ENCODE measurements at regions not wholly inside any gene's neighbourhood (a gene's known extent, or its start where the extent isn't known, plus 50 kb on each side); places are given as distances from the start of the nearest gene placed in this dataset.

DNA sequence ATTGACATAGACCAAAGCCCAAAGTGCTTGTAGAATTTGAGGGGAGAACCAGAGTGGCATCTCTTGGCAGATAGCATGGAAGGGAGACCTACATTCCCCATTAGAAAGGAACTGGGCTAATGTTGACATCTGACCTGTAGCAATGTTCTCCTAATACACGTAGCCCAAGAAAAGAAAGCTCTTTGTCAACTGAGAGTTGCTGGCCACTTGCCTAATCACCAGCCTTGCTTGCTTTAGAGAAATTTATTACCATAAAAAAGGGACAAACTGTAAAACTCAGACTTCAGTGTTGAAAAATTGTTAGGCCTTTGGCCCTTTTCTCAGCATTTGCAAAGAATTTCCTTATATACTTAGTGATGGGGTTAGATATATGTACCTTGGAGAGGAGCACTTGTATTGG, 777.5 kb downstream of the MAFB start:
- DNase-seq (ENCODE audit: low spot score): no peak

DNA sequence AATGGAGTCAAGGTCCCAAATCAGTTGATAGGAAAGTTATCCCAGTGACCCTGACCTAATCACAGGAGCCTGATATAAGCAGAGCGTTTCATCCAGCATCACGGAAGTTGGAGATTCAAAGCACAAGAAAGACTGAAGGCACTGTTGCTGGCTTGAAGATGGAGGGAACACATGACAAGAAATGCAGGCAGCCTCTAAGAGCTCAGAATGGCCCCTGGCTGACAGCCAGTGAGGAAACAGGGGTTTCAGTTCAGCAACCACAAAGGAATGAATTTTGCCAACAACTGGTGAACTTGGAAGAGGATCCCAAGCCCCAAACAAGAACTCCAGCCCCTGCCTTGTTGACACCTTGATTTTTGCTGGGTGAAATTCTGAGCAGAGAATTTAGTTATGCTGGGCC, 778.5 kb downstream of the MAFB start:
- peak; percentile 50 for DNase-seq (ENCODE audit: low spot score)

DNA sequence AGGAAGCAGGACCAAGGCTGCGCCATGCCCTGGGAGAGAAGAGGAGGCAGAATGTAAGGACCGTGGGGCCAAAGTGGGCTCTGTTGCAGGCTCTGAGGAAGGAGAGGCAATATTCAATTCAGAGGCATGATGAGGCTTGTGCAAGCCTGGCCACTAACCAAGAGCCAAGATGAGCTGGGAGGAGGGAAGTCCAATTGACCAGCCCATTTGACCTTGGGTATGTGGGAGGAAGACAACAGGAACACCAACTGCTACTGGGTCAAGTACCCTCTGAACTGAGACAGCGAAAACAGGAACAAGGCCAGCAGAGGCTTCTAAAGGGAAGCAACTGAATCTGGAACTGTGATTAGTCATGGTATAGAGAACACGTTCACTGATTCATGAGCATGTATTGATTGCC, 779.6 kb downstream of the MAFB start:
- DNase-seq (ENCODE audit: low spot score): peak; percentile 61

DNA sequence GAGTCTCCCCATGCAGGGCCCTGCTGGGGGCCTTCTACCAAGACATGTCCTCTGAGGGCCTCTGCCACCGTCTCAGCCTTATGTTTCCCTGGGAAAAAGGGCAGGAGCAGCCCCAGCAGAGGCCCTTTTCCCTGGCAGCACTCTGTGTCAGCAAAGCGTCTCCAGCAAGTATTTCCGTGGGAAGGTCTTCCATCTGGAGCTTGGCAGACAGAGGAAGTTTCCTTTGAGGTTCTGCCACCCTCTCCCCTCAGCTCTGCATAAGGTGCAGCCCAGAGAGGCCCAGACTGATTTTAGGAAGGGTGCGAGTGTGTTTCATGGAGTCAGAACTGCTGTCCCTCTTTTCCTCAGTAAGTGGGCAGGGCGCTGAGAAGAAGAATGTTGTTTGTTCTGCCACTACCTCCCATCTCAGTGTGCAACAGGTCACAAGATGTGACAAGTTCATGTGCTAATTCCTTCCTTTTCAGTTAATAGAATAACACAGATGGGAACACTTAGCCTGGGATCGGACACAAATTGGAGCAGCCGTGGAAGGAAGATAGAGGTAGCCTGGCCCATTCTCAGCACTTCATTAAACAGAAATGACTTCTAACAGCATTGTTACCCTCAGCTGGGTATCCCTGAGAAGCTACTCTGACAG, 784.4 kb downstream of the MAFB start:
- no peak for DNase-seq (ENCODE audit: low spot score)

DNA sequence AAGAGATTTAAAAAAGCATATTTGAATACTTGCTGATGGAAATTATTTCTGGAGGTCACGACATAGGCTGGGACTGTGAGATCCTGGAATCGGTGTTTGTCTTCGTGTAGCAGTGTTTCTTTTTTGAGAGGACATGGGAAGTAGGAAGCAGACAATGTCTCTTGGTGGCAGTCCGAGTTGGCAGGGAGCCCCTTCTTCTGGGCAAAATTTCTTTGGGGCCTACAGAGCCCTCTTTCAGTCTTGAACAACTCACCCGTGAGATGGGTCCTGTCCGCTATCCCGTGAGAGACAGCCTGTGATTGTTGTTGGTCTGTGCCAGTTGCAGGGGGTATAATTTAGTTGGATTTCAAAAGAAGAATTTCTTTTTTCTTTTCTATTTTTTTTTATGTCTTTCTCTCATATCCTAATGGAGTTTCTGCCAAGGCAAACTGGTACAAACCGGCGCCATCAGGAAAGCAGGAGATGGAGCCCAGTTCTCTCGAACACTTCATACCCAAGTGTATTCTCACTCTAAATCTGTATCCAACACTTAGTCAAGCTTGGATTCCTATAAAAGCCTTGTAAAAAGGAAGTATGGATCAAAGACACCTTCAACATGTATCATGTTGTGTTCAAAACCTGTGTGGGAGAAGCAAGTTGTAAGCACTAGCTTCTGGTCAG, 785.1 kb downstream of the MAFB start:
- peak; percentile 50 for DNase-seq (ENCODE audit: low spot score)

DNA sequence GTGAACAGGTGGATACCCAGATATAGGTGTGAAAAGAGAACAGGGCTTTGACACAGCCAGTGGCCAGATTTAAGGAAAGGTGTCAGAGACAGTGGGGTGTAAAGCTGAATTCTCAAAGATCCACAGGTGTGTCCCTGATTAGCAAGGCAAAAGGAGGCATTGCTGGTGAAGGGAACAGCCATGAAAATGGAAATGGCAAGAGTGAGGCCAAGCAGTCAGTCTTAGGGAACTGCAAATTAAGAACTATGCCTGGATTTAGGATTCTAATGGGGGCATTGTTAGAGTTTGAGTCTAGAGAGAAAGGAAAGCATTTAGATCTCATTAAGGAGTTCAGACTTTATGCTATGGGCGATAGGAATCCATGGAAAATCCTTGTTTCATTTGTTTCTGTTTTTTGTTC, 789.2 kb downstream of the MAFB start:
- no peak for DNase-seq (ENCODE audit: low spot score)

DNA sequence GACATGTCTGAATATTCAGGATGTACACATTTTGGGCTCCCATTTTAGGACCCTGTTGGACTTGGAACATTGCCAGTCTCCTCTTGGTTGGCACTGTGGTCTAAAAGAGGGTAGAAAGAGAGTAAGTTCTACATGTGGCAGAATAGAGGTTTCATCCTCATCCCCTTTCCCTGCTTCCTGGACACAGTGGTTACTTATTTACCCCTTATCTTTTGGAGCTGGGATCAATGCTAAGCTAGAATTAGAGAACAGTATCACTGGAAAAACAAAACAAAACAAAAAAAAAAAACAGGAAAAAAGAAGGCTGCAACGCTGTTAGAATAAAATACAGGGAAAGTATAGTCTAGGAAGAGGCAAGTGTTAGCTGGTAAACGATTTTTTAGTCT, 790.6 kb downstream of the MAFB start:
- no peak for DNase-seq (ENCODE audit: low spot score)

DNA sequence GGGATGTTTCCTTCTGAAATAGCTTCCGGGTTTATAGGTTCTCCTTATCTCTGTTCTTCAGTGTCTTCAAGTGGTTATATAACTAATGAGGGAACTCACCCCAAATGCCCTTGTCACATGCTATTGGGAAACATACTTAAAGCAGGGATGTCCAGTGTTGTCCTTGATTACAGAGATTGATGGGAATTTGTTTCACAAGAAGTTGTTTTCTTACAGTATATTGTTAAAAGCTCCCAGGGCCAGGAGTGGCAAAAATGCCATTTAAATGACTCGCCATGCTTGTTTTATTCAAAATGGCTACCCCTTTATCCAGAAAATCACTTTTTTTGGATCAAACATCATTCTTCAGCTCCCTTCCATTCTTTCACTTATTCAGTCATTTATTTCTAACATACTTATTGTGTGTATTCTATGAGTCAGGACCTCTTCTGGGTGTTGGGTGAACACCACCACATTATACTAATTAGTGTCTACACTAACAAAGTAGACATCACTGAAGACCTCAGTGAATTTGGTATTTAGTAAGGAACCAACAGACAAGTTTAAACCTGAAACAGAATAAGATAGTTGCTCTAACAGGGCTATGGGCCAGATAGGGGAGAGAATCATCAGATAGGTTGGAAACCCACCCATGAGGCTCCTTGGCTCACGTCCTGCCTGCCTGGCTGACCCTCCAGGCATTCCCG, 791.1 kb downstream of the MAFB start:
- DNase-seq (ENCODE audit: low spot score): no peak

DNA sequence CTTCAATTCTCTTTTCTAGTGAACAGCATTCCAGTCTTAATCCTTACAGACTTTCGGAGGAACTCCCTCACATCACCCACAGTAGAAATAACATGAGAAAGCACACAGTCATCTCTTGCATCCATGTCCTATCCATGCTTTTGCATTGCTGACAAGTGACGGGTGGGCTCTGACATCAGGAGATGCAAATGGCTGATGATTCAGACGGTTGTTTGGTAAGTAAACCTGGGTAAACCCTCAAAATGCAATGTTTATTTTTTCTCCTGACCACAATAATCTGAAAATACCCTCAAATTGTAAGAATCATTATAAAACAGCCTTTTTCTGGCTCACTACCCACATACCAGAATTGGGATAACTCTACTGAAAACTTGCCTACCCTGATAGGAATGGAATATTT, 792.0 kb downstream of the MAFB start:
- DNase-seq (ENCODE audit: low spot score): no peak

DNA sequence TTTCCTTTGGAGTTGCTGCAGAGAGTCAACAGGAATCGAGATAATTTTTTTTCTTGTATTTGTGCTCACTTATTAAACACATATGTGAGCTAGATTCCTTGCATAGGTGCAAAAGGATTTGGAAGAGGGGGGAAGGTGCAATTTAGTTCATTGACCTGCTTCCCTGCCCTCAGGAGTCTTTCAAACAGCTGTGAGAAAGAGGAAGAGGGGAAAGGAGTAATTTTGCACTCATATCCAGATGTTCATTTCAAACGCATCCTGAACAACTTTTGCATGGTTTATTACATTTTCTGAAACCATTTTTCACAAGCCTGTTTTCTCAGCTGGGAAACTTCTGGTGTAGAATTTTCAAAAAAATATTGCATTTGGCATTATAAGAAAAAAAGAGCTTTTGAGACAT, 795.0 kb downstream of the MAFB start:
- DNase-seq (ENCODE audit: low spot score): no peak

DNA sequence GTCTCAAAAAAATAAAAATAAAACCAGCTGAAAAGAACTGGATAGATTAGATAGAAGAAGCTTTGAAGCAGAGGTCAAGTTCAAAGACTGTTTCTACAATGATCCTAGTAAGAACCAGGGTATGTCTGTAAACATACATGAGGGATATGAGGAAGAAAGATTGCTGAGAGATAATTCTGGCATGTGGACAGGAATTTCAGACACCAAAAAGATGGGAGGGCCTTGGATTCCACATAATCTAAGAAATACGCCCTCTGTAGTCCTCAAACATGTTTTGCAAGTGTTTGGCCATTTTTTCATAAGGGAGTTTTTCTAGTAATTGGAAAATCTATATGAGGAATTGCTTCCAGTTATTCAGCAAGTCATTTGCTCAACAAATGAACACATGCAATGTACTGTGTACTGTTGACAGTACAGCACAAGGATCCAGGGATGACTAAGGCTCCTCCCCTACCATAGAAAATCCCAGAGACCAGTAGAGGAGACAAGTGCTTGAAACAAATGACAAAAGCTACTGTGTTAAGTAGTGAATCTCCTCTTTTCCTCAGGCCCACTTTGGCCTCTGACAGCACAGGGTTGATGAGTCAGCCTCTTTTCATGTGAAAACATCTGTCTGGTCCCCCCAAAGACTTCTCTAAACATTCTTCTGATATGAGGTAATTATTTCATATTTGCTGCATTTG, 795.9 kb downstream of the MAFB start:
- no peak for DNase-seq (ENCODE audit: low spot score)

DNA sequence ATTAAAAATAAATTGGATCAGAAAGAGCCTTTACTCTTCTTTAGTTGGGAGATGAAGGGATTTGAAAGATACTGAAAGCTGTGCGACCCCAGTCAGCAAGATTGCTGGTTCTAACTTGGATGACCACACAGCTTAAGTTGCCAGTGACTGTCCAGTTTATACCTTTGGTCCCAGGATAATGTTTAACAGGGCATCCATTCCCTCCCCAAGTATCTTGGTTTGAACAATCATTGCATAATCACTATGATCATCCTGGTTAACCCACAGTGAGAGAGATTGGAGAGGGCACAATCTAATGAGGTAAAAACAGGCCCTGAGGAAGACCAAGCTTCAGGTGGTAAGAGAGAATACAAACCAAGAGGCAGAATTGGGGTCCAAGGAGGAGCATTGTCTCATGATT, 798.3 kb downstream of the MAFB start:
- no peak for DNase-seq (ENCODE audit: low spot score)

DNA sequence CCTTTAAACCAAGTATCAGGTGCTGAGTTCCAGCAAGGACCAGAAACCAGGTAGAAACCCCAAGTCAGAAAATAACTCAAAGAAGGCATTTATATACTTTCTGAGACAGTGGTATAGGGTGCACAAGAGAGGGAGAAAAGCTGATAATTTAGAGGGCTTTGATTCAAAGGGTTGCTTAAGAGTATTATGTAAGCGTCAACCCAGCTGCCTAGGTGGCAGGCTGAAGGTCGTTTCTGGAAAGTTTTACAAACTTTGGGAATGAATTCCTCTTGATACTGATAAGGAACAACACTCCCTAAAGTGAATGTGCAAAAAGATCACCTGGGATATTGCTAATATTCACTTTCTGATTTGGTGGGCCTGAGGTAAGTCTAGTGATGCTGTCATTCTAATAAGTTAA, 800.7 kb downstream of the MAFB start:
- no peak for DNase-seq (ENCODE audit: low spot score)

DNA sequence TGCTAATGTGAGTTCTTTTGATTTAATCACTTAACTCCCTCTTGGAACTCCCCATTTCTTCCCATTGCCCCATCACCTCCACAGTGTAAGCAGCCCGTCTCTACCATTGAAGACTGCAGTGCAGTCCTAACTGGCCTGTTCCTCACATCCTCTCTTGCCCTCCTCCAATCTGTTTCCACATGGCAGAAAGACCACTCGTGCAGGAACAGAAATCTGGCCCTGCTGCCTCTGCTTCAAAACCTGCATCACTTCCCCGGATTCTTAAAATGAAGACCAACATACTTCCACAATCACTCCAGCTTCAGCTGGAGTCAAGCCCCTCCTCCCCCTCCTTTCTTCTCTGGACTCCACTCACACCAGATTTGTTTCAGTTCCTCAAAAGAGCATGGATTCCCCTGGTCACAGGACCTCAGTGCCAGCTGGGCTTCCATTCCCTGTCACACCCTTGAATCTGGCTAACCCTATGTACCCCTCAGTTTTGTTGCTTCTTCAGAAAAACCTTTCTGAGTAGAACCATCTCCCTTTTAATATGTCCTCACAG, 802.3 kb downstream of the MAFB start:
- peak; percentile 51 for DNase-seq (ENCODE audit: low spot score)

DNA sequence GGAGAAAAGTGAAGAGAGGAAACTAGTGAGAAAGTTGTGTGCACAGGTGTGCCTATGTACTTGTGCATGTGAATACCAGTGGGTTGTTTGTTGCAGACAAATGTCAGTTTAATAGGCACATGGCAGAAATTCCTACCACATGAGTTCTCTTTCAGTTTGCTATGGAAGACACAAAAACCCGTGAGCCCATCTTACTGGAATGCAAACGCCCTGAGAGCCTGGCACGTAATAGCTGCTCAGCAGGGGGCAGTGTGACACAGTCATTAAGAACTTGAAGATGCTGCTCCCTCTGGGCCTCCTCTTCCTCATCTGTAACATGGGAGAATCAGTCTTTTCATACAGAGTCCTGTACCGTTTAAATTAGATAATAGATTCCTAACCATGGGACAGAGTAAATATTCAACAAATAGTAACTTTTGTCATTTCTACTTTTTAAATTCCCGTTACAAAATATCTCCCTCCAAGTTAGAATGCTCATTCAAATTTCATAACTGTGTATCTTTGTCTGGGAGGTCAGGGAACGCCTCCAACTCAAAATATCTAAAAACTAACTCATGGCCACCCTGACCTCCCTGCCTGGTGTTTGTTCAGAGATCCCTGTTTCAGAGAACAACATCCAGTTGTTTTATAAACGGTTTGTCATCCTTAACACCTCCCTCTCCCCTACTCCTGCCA, 802.9 kb downstream of the MAFB start:
- DNase-seq (ENCODE audit: low spot score): peak; percentile 31

DNA sequence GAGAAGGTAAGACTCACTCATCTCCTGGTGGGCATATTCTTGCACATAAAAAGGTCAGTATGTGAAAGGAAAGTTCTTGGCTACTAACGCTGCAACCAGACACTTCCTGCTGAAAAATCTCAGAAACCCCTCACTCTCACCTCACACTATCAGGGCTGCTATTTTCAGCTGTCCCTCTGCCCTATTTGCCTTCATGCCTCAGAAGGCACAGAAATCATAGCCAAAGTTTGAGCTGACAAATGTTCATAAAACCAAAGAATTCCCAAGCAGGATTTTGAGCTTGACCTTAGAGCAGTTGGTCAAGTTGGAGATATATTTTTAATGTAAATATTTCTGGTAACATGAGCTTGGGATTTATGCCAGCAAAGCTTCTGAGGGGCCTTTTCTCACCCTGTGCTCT, 806.2 kb downstream of the MAFB start:
- no peak for DNase-seq (ENCODE audit: low spot score)

DNA sequence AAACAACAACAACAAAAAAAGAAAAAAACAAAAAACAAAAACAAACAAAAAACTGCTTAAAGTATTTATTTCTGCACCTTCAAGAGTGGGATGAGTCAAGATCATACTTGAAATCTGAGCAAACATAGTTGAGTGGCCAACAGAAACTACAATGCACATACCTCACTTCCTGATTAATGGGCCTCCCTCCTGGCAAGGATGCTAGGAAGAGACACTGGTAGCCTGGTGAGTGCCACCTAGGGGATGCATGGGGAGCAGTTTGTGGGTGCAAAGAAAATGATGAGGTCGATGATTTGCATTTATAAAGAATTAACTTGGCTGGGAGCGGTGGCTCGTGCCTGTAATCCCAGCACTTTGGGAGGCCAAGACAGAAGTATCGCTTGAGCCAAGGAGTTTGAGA, 808.1 kb downstream of the MAFB start:
- no peak for DNase-seq (ENCODE audit: low spot score)

DNA sequence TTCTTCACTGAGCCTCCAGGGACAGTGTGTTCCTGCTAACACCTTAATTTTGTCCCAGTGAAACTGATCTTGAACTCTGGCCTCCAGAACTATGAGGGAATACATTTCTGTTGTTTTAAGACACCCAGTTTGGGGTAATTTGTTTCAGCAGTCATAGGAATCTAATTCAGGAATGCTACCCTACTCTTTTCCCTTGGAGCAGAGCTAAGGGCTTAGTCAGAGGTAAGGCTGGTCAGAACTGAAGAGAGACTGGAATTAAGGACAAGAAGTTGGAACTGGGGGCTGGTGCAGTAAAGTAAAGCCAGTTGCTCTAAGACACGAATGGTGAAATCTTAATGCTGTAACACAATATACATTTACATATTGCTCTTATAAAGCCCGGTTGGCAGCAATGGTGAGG, 809.7 kb downstream of the MAFB start:
- DNase-seq (ENCODE audit: low spot score): no peak

DNA sequence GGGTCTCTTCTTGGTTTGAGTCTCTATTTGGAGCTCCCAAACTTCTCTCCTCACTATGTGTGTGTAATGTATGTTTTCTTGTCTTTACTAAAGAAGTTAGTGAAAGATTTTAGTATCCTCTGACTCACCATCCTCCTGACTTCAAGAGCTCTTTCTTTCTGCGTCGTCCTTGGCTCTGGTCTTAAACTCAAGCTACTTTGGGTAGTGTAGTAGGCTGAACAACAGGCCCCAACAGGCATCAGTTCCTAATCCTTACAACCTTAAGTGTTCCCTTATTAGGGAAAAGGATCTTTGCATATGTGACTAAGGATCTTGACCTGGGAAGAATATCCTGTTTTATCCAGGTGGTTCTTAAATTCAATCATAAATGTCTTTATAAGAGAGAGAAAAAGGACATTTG, 810.2 kb downstream of the MAFB start:
- no peak for DNase-seq (ENCODE audit: low spot score)

DNA sequence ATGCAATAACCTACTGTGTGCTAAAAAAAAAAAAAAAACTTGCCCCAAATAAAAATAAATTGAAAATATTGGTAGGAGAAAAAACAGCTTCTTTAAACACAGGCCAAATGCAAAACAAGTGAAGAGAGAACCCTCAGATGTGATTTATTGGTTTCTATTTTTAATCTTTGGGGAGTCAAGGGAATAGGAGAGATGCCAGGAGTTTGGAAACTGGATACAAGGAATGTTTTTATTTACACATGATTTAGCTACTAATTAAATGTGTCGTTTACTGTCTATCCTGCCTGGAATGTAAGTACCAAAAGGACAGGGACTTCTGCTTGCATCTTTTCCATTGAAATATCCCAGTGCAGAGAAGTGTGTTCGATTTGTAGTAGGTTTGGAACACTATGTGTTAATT, 810.7 kb downstream of the MAFB start:
- no peak for DNase-seq (ENCODE audit: low spot score)

DNA sequence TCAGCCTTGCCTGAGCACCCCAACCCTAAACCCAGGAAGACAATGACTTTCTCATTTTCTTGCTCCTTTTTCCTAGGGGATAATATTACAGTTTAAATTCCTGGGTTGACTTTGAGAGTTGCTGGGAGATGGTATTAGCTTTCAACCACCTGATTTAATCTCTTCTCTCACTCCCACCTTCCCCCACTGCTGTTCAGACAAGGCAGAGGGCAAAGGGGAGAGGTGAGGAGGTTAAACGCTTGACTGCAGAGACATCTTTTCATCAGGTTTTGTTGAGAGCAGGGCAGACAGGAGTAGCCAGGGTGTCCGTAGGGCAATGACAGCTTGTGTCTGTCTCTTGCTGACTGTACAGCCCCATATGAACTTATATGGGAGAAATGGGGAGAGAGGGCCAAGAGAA, 811.2 kb downstream of the MAFB start:
- DNase-seq (ENCODE audit: low spot score): no peak

DNA sequence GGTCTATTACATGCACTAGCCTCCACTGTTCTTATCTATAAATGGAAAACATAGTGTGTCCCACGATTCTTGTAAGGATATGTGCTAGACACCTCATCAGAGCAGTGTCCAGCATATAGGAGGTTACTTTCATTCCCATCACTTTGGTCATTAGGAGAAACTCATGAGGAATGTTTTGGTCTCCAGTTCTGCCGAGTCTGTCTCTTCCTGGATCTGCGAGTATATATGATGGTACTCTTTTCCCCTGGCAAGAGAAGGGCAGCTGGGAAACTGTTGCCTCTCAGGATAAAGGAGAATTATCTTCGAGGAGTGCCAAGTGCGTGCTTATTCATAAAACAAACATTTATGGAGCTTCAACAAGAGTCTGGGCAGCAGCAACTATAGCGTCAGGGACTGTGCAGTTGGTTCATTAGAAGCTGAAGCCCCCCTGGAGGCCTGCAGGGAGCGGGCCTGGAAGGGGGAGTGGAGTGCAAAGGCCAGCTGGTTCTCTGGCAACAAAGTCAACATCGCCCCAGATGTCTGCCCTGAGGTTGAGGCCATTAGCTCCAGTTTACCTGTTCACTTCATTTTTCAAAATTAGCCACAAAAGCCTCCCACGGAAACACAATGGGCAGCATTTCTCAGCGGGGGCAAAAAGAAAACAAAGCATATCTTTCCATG, 811.9 kb downstream of the MAFB start:
- no peak for DNase-seq (ENCODE audit: low spot score)

Data from globus pallidus (tissue), 1 donor.